ENCODE measurements at regions not wholly inside any gene's neighbourhood (a gene's known extent, or its start where the extent isn't known, plus 50 kb on each side); places are given as distances from the start of the nearest gene placed in this dataset.
"Not testable (repeated sequence)": the region's sequence is repeated elsewhere in the genome, so short reads cannot be mapped to it uniquely, and the experiment has no call there.

DNA sequence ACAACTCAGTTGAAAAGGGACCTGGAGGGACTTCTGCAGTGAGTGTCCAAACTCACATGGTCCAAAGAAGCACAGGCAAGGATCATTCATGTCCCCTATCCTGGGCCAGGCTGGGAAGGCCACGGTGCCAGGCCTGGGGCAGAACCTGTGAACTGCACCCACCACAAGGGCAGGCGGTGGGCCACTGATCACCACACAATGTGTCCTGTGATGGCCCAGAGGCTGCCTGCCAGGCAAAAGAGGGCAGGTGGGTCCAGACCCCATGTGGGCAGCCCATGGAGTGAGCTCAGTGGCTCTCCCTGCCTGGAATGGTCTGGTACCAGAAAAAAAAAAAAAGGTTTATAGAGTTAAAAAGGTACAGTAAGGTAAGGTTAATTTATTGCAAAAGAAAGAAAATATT is 244.8 kb downstream of the ANKRD30B start:
- H3K9me3 ChIP-seq (ENCODE audit: control insufficient read depth, low read length); H3K27me3 ChIP-seq (replicated peaks; ENCODE audit: control insufficient read depth, insufficient read depth, low read length); H3K36me3 ChIP-seq (ENCODE audit: control insufficient read depth, insufficient read depth, low read length, severe bottlenecking); H3K4me1 ChIP-seq (ENCODE audit: control insufficient read depth, insufficient read depth, low read length); H3K9ac ChIP-seq (ENCODE audit: low read length); H3K4me3 ChIP-seq (ENCODE audit: low read length); DNase-seq (ENCODE audit: low read depth): not testable (repeated sequence)

DNA sequence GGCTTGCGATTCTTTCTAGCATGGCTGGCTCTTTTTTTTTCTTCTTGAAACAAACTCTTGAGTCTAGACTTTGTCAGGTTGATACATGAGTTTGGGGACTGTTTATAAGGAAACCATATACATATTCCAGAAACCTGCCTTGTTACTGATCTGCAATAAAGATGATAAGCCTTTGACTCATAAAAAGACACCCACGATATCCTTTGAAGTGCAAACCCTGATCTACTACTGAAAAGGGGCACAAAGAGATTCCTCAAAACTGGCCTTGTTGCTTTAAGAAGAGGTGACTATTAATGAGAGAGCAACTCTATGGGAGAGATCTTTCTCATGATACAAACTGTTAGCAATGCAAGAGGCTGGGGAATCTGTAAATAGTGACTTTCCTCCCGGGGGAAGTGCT is 247.1 kb downstream of the ANKRD30B start:
- not testable (repeated sequence) for H3K9ac ChIP-seq (ENCODE audit: low read length); H3K36me3 ChIP-seq (ENCODE audit: control insufficient read depth, insufficient read depth, low read length, severe bottlenecking); H3K9me3 ChIP-seq (ENCODE audit: control insufficient read depth, low read length); H3K4me1 ChIP-seq (ENCODE audit: control insufficient read depth, insufficient read depth, low read length); H3K4me3 ChIP-seq (ENCODE audit: low read length); H3K27me3 ChIP-seq (replicated peaks; ENCODE audit: control insufficient read depth, insufficient read depth, low read length); DNase-seq (ENCODE audit: low read depth)

DNA sequence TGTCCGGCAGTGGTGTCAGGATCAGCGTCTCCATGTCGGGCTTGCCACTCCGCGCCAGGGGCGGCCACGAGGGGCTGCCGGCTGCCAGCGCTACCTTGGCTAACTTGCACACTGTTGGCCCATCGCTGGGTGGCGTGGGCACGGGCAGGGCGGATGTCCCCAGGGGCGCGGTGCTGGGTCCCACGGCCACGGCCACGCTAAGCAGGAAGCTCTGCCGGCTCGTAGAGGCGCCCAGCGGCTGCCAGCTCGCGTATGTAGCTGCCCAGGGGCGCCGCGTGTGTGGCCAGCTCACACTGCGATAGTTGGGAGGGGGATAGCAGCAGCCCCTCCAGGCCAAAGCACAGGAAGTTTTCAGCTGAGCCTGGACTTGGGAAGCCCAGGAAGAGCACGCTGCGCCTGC is 249.4 kb downstream of the ANKRD30B start:
- no peak for DNase-seq (ENCODE audit: low read depth)
- Histone ChIP-seq H3K27me3 (replicated peaks; ENCODE audit: control insufficient read depth, insufficient read depth, low read length) (no peaks in the 10 kb centered on the region), H3K4me1 (ENCODE audit: control insufficient read depth, insufficient read depth, low read length) (no peaks in the 10 kb centered on the region), H3K9ac (ENCODE audit: low read length) (no peak overlapping the region), H3K4me3 (ENCODE audit: low read length) (no peak overlapping the region), H3K36me3 (ENCODE audit: control insufficient read depth, insufficient read depth, low read length, severe bottlenecking) (no peaks in the 10 kb centered on the region), H3K9me3 (ENCODE audit: control insufficient read depth, low read length) (no peaks in the 10 kb centered on the region)

DNA sequence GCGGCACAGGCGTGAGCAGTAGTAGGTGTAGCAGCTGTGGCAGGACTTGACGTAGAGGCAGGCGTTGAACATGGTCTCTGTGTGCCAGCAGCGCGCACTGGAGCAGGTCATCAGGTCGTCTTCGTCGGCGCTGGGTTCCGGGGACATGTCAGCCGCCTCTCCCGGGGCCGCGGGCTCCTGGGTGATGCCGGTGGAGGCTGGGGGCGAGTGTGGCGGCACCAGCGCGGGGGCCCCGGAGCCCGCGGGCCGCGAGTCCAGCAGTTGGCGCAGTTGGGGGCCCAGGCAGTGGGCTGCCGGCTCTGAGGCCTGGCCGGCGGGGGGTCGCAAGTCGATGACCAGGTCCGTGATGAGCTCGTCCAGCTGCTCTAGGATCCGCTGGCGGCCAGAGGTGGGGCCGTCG is 249.9 kb downstream of the ANKRD30B start:
- H3K4me3 ChIP-seq (ENCODE audit: low read length); H3K9ac ChIP-seq (ENCODE audit: low read length); DNase-seq (ENCODE audit: low read depth); H3K27me3 ChIP-seq (replicated peaks; ENCODE audit: control insufficient read depth, insufficient read depth, low read length); H3K36me3 ChIP-seq (ENCODE audit: control insufficient read depth, insufficient read depth, low read length, severe bottlenecking); H3K4me1 ChIP-seq (ENCODE audit: control insufficient read depth, insufficient read depth, low read length); H3K9me3 ChIP-seq (ENCODE audit: control insufficient read depth, low read length): not testable (repeated sequence)

DNA sequence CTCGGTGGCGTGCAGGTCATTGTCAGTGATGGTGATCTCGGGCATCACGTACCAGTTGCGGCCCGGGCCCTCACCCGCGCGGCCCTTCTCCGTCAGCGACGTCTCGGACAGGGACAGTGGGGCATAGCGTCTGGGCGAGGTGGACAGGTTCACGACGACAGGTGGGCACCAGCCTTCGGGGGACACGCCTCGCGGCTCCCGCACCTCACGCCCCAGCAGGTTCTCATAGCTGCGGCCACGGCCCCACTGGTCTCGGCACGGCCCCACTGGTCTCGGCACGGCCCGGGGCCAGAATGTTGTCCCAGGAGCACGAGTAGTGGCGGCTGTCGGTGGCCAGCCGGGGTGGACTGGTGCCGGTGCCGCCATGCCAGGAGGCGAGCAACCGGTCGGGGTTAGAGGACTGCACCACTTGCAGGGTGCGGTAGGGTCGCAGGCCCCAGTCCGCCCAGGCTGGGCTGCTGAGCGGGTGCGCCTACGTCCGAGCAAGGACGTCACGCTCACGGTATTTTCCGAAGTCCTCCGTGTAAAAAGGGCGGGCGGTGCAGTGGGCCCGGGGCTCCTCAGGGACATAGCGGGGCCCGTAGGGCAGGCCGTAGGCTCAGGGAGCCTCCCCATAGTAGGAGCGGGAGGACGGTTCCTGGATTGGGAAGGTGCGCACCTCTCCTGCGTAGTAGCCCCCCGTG is 250.5 kb downstream of the ANKRD30B start:
- H3K9me3 ChIP-seq (ENCODE audit: control insufficient read depth, low read length); H3K4me3 ChIP-seq (ENCODE audit: low read length); H3K9ac ChIP-seq (ENCODE audit: low read length); H3K36me3 ChIP-seq (ENCODE audit: control insufficient read depth, insufficient read depth, low read length, severe bottlenecking); DNase-seq (ENCODE audit: low read depth); H3K27me3 ChIP-seq (replicated peaks; ENCODE audit: control insufficient read depth, insufficient read depth, low read length); H3K4me1 ChIP-seq (ENCODE audit: control insufficient read depth, insufficient read depth, low read length): not testable (repeated sequence)

DNA sequence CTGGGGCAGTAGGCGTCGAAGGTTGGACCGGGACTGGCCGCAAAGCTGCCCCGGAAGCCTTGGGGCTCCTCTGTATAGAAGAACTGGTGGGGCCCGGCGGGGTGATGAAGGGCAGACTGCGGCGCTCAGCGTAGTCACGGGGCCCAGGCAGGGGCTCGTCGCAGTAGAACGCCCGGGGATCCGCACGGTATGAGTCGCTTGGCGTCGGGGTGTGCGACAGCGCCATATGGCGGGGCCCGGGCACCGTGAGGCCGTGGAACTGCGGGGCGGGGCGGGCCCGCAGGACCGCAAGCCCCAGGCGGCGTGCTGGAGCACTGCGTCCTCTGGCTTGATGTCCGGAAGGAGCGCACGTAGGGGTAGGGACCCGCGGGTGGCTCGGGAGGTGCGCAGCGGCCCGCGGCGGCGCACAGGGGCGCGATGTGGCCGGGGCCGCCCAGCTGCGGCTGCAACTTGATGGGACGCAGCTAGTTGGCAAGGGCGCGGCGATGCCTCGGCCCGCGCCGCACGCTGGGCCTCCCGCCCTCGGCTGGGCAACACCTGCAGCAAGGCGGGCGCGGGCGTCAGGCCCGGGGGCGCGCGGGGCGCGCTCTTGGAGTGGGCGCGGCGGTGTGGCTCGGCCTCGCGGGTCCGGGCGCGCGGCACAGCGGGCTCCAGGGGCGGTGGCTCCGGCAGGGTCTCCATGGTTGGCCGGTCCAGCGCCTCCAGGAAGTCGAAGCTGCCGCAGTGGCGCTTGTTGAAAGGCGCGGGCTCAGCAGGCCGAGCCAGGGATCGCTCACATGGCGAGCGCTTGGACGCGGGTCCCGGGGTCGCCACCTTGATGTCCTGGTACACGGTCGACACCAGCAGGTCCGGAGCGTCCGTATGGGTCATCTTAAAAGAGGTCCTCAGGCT is 251.4 kb downstream of the ANKRD30B start:
- DNase-seq (ENCODE audit: low read depth): no peak

DNA sequence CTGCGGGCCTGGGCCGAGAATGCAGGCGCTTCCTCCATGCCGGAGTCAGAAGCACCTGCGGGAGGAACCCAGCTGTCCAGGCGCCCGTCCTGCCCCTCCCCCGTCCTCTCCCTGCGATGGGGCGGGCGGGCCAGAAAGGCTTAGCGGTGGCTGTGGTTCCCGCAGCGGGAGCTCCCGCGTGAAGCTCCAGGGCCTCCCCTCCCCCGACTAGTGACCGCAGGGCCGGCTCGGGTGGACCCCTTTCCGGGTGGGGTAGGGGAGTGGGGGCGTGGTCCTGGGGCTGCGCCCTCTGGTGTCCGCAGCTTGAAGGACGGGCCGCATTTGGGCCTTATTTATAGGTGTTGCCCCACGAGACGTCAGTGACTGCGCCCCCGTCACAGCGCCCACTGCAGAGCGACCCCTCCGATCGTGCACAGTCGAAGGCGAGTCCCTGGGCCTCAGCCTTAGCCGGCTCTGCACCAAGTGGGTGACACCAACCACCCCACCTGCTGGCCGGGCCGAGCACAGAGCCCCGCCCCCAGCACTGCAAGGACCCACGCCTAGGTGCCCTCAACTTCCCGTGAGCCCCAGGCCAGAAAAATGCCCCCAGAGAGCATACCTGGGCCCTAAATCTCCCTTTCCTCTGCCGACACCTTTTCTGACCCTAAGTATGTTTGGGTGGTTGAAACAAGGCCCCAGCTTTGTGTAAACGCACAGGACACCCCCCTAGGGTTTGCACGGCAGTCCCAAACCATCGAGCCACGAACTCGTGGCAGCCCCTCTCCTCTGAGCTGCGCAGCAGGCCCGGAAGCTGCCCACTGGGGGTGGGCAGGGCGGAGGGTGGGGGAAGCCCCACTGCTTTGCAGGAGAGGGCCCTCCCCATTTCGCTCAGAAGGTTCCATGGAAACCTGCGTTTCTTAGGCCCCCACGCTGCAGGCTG is 252.4 kb downstream of the ANKRD30B start:
- H3K9me3 ChIP-seq (ENCODE audit: control insufficient read depth, low read length); H3K36me3 ChIP-seq (ENCODE audit: control insufficient read depth, insufficient read depth, low read length, severe bottlenecking); H3K27me3 ChIP-seq (replicated peaks; ENCODE audit: control insufficient read depth, insufficient read depth, low read length); H3K4me1 ChIP-seq (ENCODE audit: control insufficient read depth, insufficient read depth, low read length); DNase-seq (ENCODE audit: low read depth); H3K4me3 ChIP-seq (ENCODE audit: low read length); H3K9ac ChIP-seq (ENCODE audit: low read length): not testable (repeated sequence)

More for the DNA sequence above, 251.4 kb downstream of the ANKRD30B start:
- Histone ChIP-seq H3K36me3 (ENCODE audit: control insufficient read depth, insufficient read depth, low read length, severe bottlenecking) (no peaks in the 10 kb centered on the region), H3K9me3 (ENCODE audit: control insufficient read depth, low read length) (no peaks in the 10 kb centered on the region), H3K4me1 (ENCODE audit: control insufficient read depth, insufficient read depth, low read length) (no peaks in the 10 kb centered on the region), H3K4me3 (ENCODE audit: low read length) (no peak overlapping the region), H3K9ac (ENCODE audit: low read length) (no peak overlapping the region), H3K27me3 (replicated peaks; ENCODE audit: control insufficient read depth, insufficient read depth, low read length) (no peaks in the 10 kb centered on the region)

DNA sequence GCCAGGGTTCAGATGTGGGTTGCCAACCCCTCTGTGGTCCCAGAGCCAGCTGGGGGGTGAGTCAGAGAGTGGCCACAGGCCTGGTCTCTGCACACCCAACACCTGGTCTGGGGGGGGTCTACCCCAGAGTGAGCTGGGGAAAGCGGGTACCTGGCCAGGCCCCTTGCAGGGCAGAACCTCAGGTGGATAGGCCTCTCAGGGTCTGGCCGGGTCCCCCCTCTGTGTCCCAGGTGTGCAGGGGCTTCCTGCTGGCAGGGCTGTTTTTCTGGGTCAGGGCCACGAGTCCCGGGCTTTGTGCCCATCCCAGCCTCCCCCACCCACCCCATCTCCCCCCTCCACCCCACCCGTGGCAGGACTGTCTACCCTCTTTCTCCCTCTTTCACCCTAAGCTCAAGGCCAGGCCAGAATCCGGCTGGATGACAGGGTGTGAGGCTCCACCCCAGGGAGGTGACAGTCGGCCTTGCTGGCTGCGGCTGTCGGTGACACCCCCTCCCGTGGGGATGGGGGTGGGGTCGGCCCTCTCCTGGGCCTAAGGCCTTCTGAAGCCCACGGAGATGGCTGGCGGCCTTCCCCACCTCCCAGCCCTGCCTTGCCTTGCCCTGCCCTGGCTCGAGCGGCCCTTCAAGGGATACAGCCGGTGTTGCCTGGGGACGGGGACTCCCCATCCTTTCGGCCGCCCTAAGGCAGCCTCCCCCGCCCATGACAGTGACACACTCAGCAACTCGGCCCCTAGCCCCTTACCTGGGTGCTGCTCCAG is 253.2 kb downstream of the ANKRD30B start:
- H3K9ac ChIP-seq (ENCODE audit: low read length); H3K4me1 ChIP-seq (ENCODE audit: control insufficient read depth, insufficient read depth, low read length); H3K27me3 ChIP-seq (replicated peaks; ENCODE audit: control insufficient read depth, insufficient read depth, low read length); H3K4me3 ChIP-seq (ENCODE audit: low read length); H3K9me3 ChIP-seq (ENCODE audit: control insufficient read depth, low read length); DNase-seq (ENCODE audit: low read depth); H3K36me3 ChIP-seq (ENCODE audit: control insufficient read depth, insufficient read depth, low read length, severe bottlenecking): not testable (repeated sequence)

DNA sequence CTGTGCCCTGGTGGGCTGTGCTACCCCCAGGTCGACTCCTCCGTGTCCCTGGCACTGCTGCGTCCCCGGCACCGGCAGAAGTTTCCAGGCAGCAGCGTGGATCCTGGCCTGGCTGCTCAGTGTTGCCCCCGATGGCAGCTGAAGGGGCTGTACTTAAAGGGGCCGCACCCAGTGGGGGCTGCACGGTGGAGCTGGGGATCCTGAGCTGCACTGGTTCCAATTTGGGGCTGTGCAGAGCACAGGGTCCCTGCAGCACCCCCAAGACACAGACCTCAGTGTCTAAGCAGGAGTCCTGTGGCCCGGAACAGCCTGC is 253.8 kb downstream of the ANKRD30B start:
- H3K9ac ChIP-seq (ENCODE audit: low read length); H3K4me1 ChIP-seq (ENCODE audit: control insufficient read depth, insufficient read depth, low read length); H3K36me3 ChIP-seq (ENCODE audit: control insufficient read depth, insufficient read depth, low read length, severe bottlenecking); DNase-seq (ENCODE audit: low read depth); H3K4me3 ChIP-seq (ENCODE audit: low read length); H3K27me3 ChIP-seq (replicated peaks; ENCODE audit: control insufficient read depth, insufficient read depth, low read length); H3K9me3 ChIP-seq (ENCODE audit: control insufficient read depth, low read length): not testable (repeated sequence)

DNA sequence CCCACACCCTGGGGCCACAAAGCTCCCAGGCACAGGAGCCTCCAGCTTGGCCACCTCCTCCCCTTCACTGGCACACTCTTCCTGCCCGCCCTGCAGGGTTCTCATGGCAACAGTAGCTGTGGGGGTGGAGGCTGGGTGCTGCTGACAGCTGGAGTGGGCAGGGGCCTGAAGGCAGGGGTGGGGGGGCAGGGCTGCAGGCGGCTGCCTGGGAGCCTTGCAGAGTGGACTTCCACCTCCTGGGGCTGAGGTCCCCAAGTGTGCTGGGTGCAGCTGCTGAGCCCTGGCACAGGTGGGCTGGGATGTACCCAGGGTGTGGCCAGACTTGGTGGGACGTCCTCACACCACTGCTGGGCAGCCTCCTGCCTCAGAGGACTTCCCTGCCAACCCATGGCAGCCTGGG is 254.8 kb downstream of the ANKRD30B start:
- not testable (repeated sequence) for H3K4me3 ChIP-seq (ENCODE audit: low read length); H3K4me1 ChIP-seq (ENCODE audit: control insufficient read depth, insufficient read depth, low read length); H3K27me3 ChIP-seq (replicated peaks; ENCODE audit: control insufficient read depth, insufficient read depth, low read length); DNase-seq (ENCODE audit: low read depth); H3K9me3 ChIP-seq (ENCODE audit: control insufficient read depth, low read length); H3K36me3 ChIP-seq (ENCODE audit: control insufficient read depth, insufficient read depth, low read length, severe bottlenecking); H3K9ac ChIP-seq (ENCODE audit: low read length)

DNA sequence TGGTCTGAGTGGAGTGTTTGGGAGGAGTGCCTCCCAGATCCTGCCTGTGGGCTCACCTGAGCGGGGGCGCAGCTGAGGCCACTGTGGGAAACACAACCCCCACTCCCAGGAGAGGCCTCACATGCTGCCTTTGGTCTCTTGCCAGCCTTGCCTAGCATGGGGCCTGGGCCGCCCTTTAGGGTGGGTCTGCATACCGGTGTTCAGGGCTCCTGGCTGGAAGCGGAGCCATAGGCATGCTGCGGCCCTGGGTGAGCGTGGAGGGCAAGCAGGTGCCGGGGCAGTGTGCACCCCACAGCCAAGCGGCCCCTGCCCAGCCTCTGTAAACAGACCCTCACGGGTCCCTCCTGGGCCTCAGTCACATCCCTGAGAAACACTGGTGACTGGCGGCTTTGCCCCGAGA is 255.3 kb downstream of the ANKRD30B start:
- H3K4me3 ChIP-seq (ENCODE audit: low read length); H3K4me1 ChIP-seq (ENCODE audit: control insufficient read depth, insufficient read depth, low read length); DNase-seq (ENCODE audit: low read depth); H3K36me3 ChIP-seq (ENCODE audit: control insufficient read depth, insufficient read depth, low read length, severe bottlenecking); H3K9ac ChIP-seq (ENCODE audit: low read length); H3K9me3 ChIP-seq (ENCODE audit: control insufficient read depth, low read length); H3K27me3 ChIP-seq (replicated peaks; ENCODE audit: control insufficient read depth, insufficient read depth, low read length): not testable (repeated sequence)
